ENCODE measurements at regions not wholly inside any gene's neighbourhood (a gene's known extent, or its start where the extent isn't known, plus 50 kb on each side); places are given as distances from the start of the nearest gene placed in this dataset.
"Not testable (repeated sequence)": the region's sequence is repeated elsewhere in the genome, so short reads cannot be mapped to it uniquely, and the experiment has no call there.

DNA sequence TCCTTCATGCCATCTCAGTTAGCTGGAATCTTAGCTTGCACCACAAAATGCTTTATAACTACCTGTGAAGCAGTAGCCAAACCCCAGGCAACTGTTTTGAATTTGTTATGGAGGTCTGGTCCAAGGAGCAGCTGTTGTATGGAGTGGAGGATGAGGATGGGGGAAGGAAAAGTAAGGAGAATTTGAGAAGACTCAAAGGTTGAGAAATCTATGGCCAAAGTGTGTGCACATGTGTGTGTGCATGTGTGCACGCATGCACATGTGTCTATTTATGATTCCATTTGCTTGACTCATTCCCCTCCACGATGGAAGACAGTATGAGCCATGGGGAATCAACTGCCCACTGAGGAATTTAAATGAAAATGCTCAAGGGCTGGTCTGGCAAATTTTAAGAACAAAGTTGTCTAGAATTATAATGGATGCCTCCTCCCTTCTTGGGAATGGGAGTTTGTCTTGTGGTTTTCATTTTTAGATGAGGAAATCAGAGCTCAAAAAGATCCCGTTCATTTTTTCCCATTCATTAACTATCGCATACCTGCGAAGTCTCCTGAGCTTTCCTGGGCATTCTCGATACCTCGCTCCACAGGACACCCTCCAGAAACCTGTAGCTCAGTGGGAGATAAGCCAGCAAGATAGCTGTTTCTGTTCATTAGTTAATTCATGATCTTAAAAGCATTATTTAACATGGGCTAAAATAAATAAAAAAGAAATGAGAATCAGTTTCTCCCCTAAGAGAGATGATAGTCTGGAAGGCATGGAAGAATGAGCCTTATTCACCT is 152.3 kb upstream of the NEDD9 start:
- DNase-seq (ENCODE audit: low read depth), result peak; percentile 81

DNA sequence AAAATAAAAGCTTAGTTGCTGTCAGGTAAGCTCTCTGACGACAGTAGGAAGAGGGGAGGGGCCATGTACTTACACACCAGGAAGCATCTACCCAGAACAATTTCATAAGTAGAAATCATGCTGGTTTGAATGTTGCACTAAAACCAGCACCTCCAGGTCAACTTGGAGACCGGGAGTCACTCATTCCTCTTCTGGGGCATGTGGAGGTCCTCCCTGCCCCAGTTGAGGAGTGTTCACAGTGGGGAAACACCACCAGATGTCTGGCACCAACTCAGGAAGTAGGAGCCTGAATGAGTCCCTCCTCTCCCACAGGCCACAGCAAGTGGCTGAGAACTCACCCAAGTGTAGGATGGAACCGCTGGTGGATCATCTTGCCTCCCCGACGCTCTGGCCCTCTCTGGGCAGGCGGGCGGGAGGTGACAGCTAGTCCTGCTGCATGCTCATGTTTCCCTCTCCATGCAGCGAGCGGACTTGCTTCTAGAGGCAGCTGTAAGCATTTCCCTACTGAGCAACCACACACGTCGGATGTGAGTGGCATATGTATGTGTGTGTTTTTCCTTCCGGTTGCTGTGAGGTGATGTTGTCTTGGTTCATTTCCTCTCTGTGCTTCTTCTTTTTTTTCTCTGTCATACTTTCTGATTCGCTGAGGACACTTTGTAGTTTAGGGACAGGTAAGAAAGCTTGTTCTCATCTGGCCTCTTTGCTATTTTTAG is 149.5 kb upstream of the NEDD9 start:
- DNase-seq (ENCODE audit: low read depth), result no peak

DNA sequence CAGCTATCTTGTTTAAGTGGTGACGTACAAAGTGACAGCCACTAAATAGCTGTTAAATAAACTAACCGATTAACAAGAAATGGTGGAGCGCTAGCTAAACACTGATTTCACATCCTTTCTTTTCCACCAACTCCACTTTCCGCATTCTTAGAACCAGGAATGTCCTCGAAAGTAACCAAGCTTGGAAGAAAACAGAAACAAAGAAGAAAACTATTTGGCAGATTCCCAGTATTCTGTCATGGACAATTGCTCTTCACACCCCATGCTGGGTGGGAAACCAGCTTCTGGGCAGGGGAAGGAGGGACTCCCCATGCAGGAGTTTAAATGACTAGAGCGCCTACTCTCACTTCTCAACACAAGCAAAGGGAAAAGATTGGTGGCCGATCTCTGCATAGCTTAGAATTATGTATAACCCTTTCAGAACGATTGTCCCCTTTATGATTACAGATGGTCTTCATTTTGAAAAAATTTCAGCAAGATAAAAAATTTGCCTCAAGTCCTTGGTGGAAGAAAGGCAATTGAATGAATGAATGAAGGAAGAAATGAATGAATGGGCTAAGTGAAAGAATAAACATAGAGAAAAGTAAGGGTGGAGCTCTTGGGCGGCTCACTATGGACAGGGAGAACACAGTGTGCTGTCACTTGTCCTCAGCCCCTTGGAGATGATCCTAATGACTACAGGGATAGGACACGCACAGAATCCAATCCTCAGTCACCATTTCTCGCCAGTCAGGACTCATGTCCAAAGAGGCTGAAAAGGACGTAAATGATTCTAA is 148.7 kb upstream of the NEDD9 start:
- DNase-seq (ENCODE audit: low read depth), result no peak

DNA sequence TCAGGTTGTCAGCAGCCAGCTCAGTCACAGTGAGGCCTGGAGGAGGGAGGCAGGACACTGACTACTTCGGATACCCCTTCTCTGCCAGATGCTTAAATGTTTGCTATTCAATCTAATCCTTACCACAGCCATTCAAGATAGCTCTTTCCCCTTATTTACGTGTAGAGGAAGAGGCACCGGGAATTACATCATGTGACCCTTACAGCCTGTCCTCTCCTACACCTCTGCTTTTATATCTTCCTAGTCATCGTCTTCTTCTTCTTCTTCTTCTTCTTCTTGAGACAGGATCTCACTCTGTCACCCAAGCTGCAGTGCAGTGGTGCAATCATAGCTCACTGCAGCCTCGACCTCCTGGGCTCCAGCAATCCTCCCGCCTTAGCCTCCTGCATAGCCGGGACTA is 148.1 kb upstream of the NEDD9 start:
- DNase-seq (ENCODE audit: low read depth), result no peak

DNA sequence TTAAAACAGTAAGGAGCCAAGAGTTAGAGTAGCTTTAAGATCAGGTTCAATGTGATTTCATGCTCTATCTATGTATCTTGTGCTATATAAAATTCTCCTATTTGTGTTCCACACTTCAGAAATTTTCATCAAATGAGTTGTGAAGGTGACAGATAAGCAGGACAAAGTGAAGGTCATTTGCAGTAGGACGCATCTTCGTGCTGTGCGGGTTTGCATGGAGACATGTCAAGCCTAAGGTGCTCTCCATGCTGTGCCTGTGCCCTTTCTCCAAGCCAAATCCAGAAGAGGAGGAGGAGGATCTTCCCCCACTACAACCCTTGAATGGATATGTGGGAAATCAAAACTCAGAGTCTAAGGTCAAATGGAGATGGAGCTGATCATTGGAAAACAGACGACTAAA is 147.3 kb upstream of the NEDD9 start:
- no peak for DNase-seq (ENCODE audit: low read depth)

DNA sequence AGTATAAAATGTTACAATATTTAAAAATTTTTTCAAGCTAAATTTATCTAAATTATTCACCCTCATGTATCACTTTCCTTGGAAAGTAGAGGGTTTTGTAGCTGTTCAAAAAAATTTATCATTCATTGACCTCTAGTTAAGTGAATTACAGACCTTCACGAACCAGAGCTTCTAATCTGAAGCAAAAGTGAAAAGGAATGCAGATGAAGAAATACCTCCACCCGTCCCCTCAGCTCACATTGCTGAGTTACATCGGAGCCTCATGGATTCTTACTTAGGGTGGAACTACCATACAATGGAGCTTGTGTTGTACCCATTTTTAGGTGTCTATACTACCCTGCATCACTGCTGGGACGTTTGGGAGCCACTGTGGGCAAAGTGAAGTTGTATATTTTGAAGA is 146.2 kb upstream of the NEDD9 start:
- no peak for DNase-seq (ENCODE audit: low read depth)

DNA sequence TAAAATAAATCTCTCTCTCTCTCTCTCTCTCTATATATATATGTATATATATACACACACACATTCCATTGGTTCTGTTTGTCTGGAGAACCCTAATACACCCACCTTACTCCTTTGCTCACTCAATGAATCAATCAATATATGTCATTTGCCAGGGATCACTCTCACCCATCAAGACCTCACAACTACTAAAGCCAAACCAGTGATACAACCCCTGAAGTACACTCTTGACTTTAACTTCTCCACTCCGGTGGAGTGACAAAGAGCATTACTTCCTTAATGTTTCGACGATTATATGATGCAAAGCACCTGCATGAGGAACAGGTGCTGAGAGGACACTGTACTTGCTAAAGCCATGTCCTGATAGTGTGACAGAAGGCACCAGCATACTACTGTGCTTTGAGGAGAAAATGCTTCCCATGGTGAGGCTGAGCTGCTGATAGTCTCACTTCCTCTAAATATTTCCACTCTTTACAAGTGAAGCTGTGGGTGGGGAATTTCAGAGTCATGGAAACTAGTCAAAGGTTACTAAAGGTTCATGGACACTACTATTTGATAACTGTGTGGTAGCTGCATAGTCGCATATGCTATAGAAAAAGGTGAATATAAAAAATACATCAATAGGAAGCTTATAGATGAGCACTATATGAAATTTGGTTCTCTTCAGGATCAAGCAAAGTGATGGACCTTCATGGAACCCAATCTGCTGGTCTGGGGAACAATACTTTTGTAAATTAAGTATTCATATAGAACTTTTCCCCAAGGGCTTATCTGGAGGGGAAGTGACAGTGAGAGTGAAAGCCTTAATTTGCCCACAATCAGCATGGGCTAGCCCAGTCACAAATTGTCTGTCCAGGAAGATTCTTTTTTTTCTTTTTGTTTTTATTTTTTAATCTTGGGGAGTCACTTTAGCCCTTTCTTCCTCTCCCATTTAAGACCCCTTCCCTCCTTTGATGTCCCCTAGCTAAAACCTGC is 141.9 kb upstream of the NEDD9 start:
- DNase-seq (ENCODE audit: low read depth), result no peak

DNA sequence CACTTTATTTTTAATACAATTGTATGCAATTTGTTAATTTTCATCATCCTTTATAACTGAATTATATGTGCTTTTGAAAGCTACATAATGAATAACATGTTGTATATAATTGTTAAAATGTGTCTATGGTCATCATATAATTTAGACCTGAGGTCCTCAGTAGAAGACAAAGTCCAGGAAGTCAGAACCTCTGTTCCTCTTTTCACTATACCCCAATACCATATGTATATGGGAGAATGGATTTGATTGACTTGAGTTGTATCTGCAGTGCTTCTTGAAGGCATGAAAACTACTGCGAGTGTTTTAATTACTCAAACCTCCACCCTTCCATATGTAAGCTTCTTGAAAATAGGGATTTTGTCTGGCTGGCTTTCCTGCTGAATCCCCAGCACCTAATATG is 140.7 kb upstream of the NEDD9 start:
- no peak for DNase-seq (ENCODE audit: low read depth)

DNA sequence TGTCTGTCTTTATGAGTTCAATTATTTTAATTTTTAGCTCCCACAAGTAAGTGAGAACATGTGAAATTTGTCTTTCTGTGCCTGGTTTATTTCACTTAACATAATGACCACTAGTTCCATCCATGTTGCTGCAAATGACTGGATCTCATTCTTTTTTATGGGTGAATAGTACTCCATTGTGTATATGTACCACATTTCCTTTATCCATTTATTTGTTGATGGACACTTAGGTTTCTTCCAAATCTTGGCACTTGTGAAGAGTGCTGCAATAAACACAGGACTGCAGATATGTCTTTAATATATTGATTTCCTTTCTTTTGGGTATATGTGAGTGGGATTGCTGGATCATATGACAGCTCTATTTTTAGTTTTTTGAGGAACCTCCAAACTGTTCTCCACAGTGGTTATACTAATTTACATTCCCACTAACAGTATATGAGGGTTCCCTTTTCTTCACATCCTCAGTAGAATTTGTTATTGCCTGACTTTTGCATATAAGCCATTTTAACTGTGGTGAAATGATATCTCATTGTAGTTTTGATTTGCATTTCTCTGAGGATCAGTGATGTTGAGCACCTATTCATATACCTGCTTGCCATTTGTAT is 139.8 kb upstream of the NEDD9 start:
- not testable (repeated sequence) for DNase-seq (ENCODE audit: low read depth)

DNA sequence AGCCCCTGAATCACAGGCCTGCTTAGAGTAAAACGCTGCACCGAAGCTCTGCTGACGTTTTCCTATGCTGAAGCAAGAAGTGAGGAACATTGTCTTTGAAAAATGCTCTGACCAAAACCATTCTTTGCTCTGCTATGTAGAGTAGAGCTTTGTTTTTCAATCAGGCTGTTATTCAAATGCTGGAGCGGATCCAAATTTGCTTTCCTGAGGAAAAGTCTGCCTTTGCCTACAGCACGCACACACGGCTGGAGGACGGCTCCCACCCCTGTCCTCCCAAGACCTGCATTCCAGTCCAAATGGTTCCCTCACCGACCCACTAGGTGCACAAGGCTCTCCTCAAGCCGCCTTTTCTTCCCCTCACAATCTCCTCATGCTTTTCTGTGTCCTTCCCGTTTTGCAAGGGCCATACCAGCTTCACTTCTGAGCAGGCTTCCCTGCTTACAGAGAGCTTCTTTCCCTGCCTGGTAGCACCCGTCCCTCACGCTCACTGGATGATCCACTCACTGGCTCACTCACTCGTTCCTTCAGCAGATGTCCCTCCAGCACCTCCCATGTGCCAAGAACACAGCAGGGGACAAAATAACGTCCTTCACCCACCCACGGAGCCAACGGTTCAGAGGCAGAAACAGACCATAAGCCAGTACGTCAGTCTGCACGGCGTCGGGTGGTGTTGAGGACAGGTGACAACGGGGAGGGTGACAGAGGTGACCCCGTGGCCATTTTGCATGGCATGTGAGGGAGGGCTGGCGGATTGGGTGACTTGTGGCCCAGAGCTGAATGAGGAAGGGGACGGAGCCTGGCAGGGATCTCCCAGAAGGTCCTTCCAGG is 137.9 kb upstream of the NEDD9 start:
- no peak for DNase-seq (ENCODE audit: low read depth)

DNA sequence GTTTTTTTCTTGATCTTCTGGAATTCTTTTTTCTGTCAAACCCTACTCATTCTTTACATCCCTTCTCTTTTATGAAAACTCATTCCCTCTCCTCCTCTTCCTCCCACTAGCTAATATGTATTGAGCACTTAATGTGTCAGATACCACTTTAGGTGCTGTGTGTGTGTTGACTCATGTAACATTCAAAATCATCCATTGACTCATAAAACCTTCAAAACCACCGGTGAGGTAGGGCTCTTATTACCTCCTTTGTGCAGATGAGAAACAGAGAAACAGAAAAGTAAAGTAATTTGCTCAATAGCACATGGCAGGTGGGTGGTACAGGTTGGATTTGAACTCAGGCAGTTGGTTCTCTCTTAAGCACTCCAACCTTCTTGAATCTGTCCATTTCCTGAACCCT is 136.3 kb upstream of the NEDD9 start:
- DNase-seq (ENCODE audit: low read depth), result peak; percentile 15

DNA sequence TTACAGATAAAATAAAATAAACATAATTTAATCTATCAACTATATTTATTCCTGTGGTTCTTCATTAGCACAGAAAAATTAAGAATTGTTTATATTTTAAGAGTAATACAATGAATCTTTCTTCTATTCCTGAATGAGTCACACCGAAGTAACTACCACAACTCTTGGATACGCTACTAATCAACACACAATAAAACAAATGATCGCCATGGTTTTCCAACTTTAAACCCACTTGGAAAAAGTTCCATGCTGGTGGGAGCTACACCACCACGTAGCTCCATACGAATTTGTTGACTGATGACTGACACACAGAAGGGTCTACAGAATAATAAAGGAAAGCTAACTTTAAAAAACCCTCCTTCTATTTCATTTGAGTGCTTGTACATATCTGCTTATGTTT is 135.8 kb upstream of the NEDD9 start:
- DNase-seq (ENCODE audit: low read depth), result peak; percentile 53

DNA sequence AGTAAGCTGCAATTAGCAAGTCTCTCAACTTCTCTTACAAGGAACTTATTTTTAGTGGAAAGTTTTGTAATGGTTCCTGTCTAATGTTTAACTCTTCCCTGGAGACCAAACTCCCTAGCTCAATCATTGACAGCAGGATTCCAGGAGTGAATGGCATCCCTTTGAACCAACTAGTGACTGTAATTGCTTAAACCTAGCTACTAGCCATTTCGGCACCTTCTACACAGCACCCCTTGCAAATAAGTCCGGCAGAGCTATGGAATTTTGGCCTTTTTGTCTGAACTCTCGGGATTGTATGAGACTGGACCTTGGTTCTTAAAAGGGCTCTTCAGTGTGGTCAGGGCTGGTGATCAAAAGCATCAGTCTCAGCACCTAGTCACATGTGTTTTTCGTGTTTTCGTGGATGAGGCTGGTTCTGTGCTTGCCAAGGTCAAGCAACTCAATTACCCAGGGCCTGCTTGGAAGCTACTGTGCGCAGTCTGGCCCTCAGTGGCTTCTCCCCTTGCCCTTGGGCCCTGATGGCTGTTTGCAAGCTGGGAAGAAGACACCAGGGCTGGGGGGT is 135.3 kb upstream of the NEDD9 start:
- peak; percentile 34 for DNase-seq (ENCODE audit: low read depth)

DNA sequence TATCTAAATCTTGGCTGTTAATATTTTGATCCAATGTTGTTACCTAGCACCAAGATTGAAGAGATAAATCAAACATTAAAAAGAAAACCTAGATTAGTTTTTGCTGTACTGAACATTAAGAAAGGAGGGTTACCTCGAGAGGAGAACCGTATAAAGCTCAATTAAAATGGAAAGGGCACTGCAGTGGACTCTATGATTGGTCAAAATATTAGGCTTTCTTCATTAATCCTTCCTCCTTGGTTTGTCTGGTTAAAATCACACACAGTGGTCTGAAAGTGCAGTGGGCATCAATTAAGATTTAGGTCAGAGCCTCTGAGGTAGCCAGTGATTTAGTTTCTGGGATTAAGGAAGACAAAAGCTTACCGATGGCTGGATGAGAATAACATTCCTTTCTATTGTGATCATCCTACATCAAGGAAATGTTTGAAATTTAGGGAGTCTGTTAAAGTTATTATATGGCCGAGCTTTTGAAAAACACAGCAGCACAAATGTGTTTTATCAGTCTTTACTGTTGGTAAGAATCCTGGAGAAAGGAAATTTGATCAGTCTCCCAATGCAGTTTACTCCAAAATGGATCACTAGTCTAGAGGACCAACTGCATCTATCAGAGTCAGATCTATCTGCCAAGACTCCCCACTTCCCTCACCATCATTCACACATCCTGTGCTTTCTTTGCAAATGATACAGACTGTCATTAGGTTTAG is 134.6 kb upstream of the NEDD9 start:
- DNase-seq (ENCODE audit: low read depth), result peak; percentile 29

DNA sequence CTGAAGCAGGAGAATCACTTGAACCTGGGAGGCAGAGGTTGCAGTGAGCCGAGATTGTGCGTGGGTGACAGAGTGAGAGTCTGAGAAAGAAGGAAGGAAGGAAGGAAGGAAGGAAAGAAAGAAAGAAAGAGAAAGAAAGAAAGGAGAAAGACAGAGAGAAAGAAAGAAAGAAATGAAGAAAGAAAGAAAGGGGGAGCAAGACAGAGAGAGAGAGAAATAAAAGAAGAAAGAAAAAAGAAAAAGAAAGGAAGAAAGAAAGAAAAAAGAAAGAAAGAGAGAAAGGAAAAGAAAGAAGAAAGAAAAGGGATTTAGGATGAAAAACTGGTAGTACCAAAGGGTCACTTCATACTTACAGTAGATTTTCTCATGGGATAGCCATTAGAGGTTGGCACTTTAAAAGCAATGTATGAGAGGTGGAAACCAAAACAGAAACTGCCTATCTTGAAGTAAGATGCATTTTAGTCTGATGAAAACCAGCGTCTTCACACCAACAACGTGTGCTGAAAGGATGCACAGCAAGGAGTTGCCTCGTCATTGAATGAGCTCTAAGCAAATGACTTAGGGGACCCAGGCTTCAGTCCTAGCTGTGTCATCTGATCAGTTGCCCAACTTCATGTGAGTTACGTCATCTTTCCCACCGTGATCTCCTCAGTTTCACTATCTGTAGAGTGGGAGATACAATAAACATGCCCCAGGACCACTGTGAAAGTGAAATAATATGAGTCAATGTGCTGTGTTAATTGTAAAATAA is 133.9 kb upstream of the NEDD9 start:
- DNase-seq (ENCODE audit: low read depth), result no peak

DNA sequence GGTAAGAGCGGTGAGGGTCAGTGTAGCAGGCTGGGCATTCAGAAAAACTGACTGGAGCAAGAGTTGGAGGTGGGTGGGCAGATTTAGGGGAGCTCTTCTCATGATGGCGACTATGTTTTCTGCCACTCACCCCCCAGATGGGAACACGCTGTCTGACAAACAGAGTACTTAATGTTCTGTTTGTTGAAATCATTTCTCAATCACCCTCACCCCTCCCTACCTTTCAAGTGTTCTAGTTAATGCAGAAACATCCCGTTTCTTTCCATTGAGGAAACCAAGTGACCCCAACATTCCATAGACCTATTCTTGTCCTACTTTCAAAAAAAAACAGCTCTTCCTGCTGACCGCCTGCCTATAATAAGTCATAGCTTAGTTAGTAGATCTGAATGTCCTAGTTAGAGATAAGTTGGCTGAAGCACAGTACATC is 132.5 kb upstream of the NEDD9 start:
- no peak for DNase-seq (ENCODE audit: low read depth)

DNA sequence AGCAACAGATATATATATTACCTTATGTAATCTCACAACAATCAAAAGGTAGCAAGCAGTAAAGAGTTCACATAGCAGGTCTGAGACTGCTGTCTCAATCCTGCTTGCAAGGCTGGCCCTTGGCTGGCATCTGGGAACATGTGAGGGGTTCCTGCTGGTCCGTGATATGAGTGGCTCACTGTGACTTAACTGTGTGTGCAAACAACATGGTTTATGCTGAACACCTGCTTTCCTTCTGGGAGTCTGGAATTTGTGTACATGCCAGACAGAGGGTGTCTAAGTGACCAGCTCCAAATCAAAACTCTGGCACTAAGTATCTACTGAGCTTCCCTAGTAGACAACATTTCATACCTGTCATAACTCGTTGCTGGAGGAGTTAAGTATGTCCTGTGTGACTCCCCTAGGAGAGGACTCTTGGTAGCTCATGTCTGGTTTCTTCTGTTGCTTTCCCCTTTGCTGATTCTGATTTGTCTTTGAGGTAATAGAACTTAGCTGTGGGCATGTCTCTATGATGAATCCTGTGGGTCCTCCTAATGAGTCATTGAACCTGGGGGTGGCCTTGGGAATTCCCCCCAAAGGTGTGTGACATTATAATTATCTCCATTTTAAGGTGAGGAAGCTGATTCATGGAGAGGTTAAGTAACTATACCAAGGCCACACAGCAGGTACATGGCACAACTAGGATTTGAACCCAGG is 131.6 kb upstream of the NEDD9 start:
- DNase-seq (ENCODE audit: low read depth), result no peak

DNA sequence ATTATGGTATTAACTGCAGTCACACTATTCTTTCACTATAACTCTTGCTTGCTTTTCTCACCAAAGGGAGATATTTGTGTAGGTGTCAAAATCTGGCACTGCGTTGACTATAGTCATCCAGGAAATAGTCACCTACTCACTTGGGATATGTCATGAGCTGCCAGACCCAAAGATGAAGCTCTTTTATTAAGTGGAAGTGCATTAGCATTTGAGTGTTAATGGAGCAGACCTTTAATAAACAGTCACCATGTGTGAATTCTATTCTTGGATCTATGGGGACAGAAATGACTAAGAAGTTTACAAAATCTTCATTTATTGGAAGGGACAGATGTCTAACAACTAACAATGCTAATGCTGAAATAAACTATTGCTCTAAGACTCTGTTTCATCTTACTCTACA is 130.1 kb upstream of the NEDD9 start:
- DNase-seq (ENCODE audit: low read depth), result no peak
